SU-DHL-6 (cell line): ENCODE measurements at regions not wholly inside any gene's neighbourhood (a gene's known extent, or its start where the extent isn't known, plus 50 kb on each side); places are given as distances from the start of the nearest gene placed in this dataset.

Experiments
- CTCF ChIP-seq: fragments of 200-600 bp; sonication (generic); IDR thresholded peaks from one replicate; pipeline ENCODE4 v1.5.1; 2017; ENCODE audit warnings: antibody characterized with exemption, mild to moderate bottlenecking, low read length, moderate library complexity; ENCODE audit not compliant: insufficient read depth, poor library complexity, severe bottlenecking
- EZH2phosphoT487 ChIP-seq: fragments of 200-600 bp; sonication (generic), shearing (Covaris generic); conservative IDR thresholded peaks from 2 replicates; pipeline ENCODE4 v1.6.1; 2018; ENCODE audit warnings: mild to moderate bottlenecking, antibody characterized with exemption, low read length, moderate library complexity, mixed read lengths

- TF ChIP-seq CTCF, result no peak
- TF ChIP-seq EZH2phosphoT487, result no peak
Measured at GRCh38 chr19:28457620-28458019, 755.3 kb downstream of the UQCRFS1 start.
